ENCODE measurements at regions not wholly inside any gene's neighbourhood (a gene's known extent, or its start where the extent isn't known, plus 50 kb on each side); places are given as distances from the start of the nearest gene placed in this dataset.

GRCh38 chr14:46433381-46433780 is 218.2 kb downstream of the RPL10L start:
- TF ChIP-seq TAF1 (conservative IDR thresholded peaks at IDR 0.05) (no peak), HNF4A (conservative IDR thresholded peaks at IDR 0.05) (no peak), JUND (IDR thresholded peaks at IDR 0.05) (no peak), ATF3 (IDR thresholded peaks at IDR 0.05) (no peak), EGR1 (IDR thresholded peaks at IDR 0.05; ENCODE audit: low read depth in 2 of 2) (no peak), MAX (IDR thresholded peaks at IDR 0.05) (no peak), RAD21 (IDR thresholded peaks at IDR 0.05) (no peak), ZBTB33 (IDR thresholded peaks at IDR 0.05) (no peak), FOXA1 (IDR thresholded peaks at IDR 0.05) (no peak), YY1 (IDR thresholded peaks at IDR 0.05) (no peak)
- TF ChIP-seq, protein P1, sequence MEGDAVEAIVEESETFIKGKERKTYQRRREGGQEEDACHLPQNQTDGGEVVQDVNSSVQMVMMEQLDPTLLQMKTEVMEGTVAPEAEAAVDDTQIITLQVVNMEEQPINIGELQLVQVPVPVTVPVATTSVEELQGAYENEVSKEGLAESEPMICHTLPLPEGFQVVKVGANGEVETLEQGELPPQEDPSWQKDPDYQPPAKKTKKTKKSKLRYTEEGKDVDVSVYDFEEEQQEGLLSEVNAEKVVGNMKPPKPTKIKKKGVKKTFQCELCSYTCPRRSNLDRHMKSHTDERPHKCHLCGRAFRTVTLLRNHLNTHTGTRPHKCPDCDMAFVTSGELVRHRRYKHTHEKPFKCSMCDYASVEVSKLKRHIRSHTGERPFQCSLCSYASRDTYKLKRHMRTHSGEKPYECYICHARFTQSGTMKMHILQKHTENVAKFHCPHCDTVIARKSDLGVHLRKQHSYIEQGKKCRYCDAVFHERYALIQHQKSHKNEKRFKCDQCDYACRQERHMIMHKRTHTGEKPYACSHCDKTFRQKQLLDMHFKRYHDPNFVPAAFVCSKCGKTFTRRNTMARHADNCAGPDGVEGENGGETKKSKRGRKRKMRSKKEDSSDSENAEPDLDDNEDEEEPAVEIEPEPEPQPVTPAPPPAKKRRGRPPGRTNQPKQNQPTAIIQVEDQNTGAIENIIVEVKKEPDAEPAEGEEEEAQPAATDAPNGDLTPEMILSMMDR (IDR thresholded peaks at IDR 0.05; ENCODE audit: low read depth, low read length, missing input control): no peak
- TF ChIP-seq, protein P2, sequence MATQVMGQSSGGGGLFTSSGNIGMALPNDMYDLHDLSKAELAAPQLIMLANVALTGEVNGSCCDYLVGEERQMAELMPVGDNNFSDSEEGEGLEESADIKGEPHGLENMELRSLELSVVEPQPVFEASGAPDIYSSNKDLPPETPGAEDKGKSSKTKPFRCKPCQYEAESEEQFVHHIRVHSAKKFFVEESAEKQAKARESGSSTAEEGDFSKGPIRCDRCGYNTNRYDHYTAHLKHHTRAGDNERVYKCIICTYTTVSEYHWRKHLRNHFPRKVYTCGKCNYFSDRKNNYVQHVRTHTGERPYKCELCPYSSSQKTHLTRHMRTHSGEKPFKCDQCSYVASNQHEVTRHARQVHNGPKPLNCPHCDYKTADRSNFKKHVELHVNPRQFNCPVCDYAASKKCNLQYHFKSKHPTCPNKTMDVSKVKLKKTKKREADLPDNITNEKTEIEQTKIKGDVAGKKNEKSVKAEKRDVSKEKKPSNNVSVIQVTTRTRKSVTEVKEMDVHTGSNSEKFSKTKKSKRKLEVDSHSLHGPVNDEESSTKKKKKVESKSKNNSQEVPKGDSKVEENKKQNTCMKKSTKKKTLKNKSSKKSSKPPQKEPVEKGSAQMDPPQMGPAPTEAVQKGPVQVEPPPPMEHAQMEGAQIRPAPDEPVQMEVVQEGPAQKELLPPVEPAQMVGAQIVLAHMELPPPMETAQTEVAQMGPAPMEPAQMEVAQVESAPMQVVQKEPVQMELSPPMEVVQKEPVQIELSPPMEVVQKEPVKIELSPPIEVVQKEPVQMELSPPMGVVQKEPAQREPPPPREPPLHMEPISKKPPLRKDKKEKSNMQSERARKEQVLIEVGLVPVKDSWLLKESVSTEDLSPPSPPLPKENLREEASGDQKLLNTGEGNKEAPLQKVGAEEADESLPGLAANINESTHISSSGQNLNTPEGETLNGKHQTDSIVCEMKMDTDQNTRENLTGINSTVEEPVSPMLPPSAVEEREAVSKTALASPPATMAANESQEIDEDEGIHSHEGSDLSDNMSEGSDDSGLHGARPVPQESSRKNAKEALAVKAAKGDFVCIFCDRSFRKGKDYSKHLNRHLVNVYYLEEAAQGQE (IDR thresholded peaks at IDR 0.05): no peak

Data from liver (tissue), 3 donors.